ENCODE measurements at regions not wholly inside any gene's neighbourhood (a gene's known extent, or its start where the extent isn't known, plus 50 kb on each side); places are given as distances from the start of the nearest gene placed in this dataset.

GRCh38 chr3:68121287-68121686 lies 466.9 kb upstream of the SUCLG2 start:
- TF ChIP-seq CTCF (IDR thresholded peaks at IDR 0.05; ENCODE audit: insufficient read depth, low read length) (no peak), GABPA (IDR thresholded peaks at IDR 0.05; ENCODE audit: low read depth) (no peak), SPI1 (IDR thresholded peaks at IDR 0.05; ENCODE audit: borderline replicate concordance, low read depth) (no peak)
